ENCODE measurements at regions not wholly inside any gene's neighbourhood (a gene's known extent, or its start where the extent isn't known, plus 50 kb on each side); places are given as distances from the start of the nearest gene placed in this dataset.

- no peak for TF ChIP-seq POLR2AphosphoS5 (IDR thresholded peaks at IDR 0.05; ENCODE audit: low read depth, low read length)
- no peak for TF ChIP-seq TAF1 (IDR thresholded peaks at IDR 0.05; ENCODE audit: borderline replicate concordance, insufficient read depth, low read length)
These were observed 397.5 kb downstream of the COG6 start for GRCh38 chr13:40052954-40053353.

Data from PFSK-1 (cell line).